SK-N-SH treated with all-trans-retinoic acid at 6 μM for 48 hours (cell line): ENCODE measurements at regions not wholly inside any gene's neighbourhood (a gene's known extent, or its start where the extent isn't known, plus 50 kb on each side); places are given as distances from the start of the nearest gene placed in this dataset.

ENCODE experiments used
- BACH2 ChIP-seq: fragments of 250-450 bp; sonication (Bioruptor Pico); IDR thresholded peaks from 2 replicates; pipeline ENCODE4 v1.9.0; 2021; ENCODE audit warnings: mild to moderate bottlenecking, borderline replicate concordance
- ESRRG ChIP-seq: fragments of 250-450 bp; sonication (Bioruptor Pico); IDR thresholded peaks from 2 replicates; pipeline ENCODE4 v1.6.1; 2021; ENCODE audit warnings: mild to moderate bottlenecking
- GLIS3 ChIP-seq: fragments of 250-450 bp; sonication (Bioruptor Pico); IDR thresholded peaks from 2 replicates; pipeline ENCODE4 v1.5.0; 2020; ENCODE audit warnings: mild to moderate bottlenecking, moderate library complexity
- OSR1 ChIP-seq: fragments of 250-450 bp; sonication (Bioruptor Pico); IDR thresholded peaks from 2 replicates; pipeline ENCODE4 v1.8.0; 2022; ENCODE audit warnings: moderate library complexity, mild to moderate bottlenecking, inconsistent platforms
- PATZ1 ChIP-seq: fragments of 250-450 bp; sonication (Bioruptor Pico); IDR thresholded peaks from 2 replicates; pipeline ENCODE4 v1.8.0; 2020; ENCODE audit warnings: mild to moderate bottlenecking, moderate library complexity, borderline replicate concordance
- POU6F1 ChIP-seq: fragments of 250-450 bp; sonication (Bioruptor Pico); IDR thresholded peaks from 2 replicates; pipeline ENCODE4 v1.8.0; 2021; ENCODE audit warnings: low read depth, mild to moderate bottlenecking, moderate library complexity, borderline replicate concordance
- TOX ChIP-seq: fragments of 250-450 bp; sonication (Bioruptor Pico); IDR thresholded peaks from 2 replicates; pipeline ENCODE4 v1.8.0; 2021; ENCODE audit warnings: mild to moderate bottlenecking, moderate library complexity, borderline replicate concordance
- ZC3H10 ChIP-seq: fragments of 250-450 bp; sonication (Bioruptor Pico); IDR thresholded peaks from 2 replicates; pipeline ENCODE4 v1.5.1; 2021; ENCODE audit warnings: mild to moderate bottlenecking, moderate library complexity
- ZFP30 ChIP-seq: fragments of 450-650 bp; formaldehyde crosslinking; IDR thresholded peaks from 2 replicates; pipeline ENCODE4 v1.5.0; 2022; ENCODE audit warnings: mild to moderate bottlenecking, moderate library complexity
- ZNF70 ChIP-seq: fragments of 450-650 bp; formaldehyde crosslinking; IDR thresholded peaks from 2 replicates; pipeline ENCODE4 v1.5.0; 2020; ENCODE audit warnings: mild to moderate bottlenecking, moderate library complexity

DNA sequence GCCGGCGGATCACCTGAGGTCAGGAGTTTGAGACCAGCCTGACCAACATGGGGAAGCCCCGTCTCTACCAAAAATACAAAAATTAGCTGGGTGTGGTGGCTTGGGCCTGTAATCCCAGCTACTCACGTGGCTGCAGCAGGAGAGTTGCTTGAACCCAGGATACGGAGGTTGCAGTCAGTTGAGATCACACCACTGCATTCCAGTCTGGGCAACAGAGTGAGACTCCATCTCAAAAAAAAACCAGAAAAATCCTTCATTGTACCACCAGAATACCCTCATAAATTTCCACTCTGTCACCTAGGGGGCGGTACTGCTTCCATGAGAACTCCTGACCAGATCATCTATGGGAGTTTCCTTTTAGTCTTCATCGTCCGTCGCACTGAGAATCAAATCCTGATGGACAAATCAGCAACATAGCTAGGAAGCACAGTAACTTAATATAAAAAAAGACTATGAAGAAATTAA lies 225.8 kb upstream of the KLF14 start:
- no peak for TF ChIP-seq ZNF70 (CRISPR knock-in tag)
- TF ChIP-seq ZC3H10 (CRISPR knock-in tag), result no peak
- TF ChIP-seq TOX (CRISPR knock-in tag), result no peak
- TF ChIP-seq PATZ1 (CRISPR knock-in tag), result no peak
- no peak for TF ChIP-seq GLIS3
- TF ChIP-seq OSR1 (CRISPR knock-in tag), result no peak
- TF ChIP-seq POU6F1, result no peak
- TF ChIP-seq ESRRG (CRISPR knock-in tag), result no peak
- TF ChIP-seq ZFP30 (CRISPR knock-in tag), result no peak
- TF ChIP-seq BACH2 (CRISPR knock-in tag), result no peak
